K562 (cell line): ENCODE measurements at regions not wholly inside any gene's neighbourhood (a gene's known extent, or its start where the extent isn't known, plus 50 kb on each side); places are given as distances from the start of the nearest gene placed in this dataset.

Experiments used
- JUNB ChIP-seq: fragments of 450-650 bp; formaldehyde crosslinking; conservative IDR thresholded peaks from 2 replicates; pipeline ENCODE4 v1.4.0; 2020; ENCODE audit warnings: mild to moderate bottlenecking
- NR2C2 ChIP-seq, 2 experiments: fragments of 200-800 bp in 1 of 2; sonication (Bioruptor generic) in 1 of 2; sonication (generic) in 1 of 2; formaldehyde crosslinking in 1 of 2; IDR thresholded peaks; 2 replicates each; pipeline versions ENCODE4 v1.6.1 to v1.8.0; 2016 to 2022; ENCODE audit warnings: mild to moderate bottlenecking in 1 of 2, missing compliant biosample characterization in 1 of 2, missing genetic modification characterization in 1 of 2, missing genetic modification reagents in 1 of 2
- TF ChIP-seq, protein P1 (sequence below), 3 experiments: IDR thresholded peaks in 2 of 3; conservative IDR thresholded peaks in 1 of 3; 2 replicates each; pipeline ENCODE4 v1.5.1; 2011 to 2012; ENCODE audit warnings: low read length in 3 of 3, mild to moderate bottlenecking in 3 of 3, control low read depth in 2 of 3, improper control_type of control experiment in 1 of 3, inconsistent platforms in 1 of 3, low read depth in 1 of 3, mixed read lengths in 1 of 3, moderate library complexity in 1 of 3; ENCODE audit not compliant: insufficient read depth in 2 of 3
- TF ChIP-seq, protein P2 (sequence below), 2 experiments: fragments of 450-650 bp; conservative IDR thresholded peaks; 2 replicates each; pipeline ENCODE4 v1.6.1; 2017; ENCODE audit warnings: mild to moderate bottlenecking in 2 of 2, moderate library complexity in 2 of 2

DNA sequence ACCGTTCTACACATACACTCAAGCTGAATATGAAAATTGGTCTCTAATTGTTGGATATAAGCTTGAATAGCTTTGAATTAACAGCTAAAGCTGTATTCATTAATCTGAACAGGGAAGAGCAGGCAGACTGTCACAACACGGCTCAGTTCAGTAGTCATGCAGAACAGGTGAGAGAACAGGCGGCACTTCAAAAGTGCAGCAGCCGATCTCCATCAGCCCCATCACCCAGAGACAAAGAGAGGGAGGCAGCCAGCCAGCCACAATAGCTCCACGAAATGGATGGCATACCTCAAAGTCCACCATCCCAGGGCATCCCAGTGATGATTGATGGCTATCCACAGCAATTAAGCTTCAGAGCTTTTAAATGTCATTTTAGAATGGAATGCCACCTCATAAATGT is 419.2 kb downstream of the OLFM4 start:
- TF ChIP-seq, protein P1, sequence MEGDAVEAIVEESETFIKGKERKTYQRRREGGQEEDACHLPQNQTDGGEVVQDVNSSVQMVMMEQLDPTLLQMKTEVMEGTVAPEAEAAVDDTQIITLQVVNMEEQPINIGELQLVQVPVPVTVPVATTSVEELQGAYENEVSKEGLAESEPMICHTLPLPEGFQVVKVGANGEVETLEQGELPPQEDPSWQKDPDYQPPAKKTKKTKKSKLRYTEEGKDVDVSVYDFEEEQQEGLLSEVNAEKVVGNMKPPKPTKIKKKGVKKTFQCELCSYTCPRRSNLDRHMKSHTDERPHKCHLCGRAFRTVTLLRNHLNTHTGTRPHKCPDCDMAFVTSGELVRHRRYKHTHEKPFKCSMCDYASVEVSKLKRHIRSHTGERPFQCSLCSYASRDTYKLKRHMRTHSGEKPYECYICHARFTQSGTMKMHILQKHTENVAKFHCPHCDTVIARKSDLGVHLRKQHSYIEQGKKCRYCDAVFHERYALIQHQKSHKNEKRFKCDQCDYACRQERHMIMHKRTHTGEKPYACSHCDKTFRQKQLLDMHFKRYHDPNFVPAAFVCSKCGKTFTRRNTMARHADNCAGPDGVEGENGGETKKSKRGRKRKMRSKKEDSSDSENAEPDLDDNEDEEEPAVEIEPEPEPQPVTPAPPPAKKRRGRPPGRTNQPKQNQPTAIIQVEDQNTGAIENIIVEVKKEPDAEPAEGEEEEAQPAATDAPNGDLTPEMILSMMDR (IDR thresholded peaks at IDR 0.05 in 2 of 3, conservative IDR thresholded peaks at IDR 0.05 in 1 of 3; ENCODE audit: insufficient read depth in 2 of 3, low read depth in 1 of 3, low read length in 3 of 3) = no peak
- TF ChIP-seq NR2C2 (CRISPR knock-in tag; IDR thresholded peaks at IDR 0.05) (no peak), NR2C2 (tag; IDR thresholded peaks at IDR 0.05) (no peak), JUNB (CRISPR knock-in tag) (no peak)
- TF ChIP-seq, protein P2, sequence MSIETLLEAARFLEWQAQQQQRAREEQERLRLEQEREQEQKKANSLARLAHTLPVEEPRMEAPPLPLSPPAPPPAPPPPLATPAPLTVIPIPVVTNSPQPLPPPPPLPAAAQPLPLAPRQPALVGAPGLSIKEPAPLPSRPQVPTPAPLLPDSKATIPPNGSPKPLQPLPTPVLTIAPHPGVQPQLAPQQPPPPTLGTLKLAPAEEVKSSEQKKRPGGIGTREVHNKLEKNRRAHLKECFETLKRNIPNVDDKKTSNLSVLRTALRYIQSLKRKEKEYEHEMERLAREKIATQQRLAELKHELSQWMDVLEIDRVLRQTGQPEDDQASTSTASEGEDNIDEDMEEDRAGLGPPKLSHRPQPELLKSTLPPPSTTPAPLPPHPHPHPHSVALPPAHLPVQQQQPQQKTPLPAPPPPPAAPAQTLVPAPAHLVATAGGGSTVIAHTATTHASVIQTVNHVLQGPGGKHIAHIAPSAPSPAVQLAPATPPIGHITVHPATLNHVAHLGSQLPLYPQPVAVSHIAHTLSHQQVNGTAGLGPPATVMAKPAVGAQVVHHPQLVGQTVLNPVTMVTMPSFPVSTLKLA (conservative IDR thresholded peaks at IDR 0.05) = no peak
